ENCODE measurements at regions not wholly inside any gene's neighbourhood (a gene's known extent, or its start where the extent isn't known, plus 50 kb on each side); places are given as distances from the start of the nearest gene placed in this dataset.

- DNase-seq (ENCODE audit: low read depth), result no peak
Measured at GRCh38 chr6:168773788-168774187, 332.8 kb downstream of the SMOC2 start.

DNA sequence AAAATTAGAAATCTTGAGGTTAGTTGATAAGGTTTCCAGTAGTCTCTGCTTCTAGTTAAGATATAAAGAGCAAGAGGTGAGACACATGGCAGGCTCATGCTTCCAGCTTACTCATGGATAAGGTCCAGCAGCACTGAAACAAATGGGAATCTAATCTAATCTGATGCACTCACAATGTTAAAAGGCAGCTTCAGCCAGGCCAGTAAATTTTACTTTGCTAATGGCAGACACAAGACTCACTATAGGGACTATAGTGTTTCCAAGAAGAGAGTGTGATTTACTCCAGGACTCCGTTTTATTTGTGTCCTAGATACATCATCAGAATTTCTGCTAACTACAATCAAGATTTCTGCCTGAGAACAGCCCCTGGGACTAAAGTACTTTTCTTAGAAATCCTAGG, 324.8 kb downstream of the SMOC2 start:
- DNase-seq (ENCODE audit: low read depth), result no peak

- peak; percentile 8 for DNase-seq (ENCODE audit: low read depth)
Measured at GRCh38 chr6:168756009-168756634, 315.1 kb downstream of the SMOC2 start.

DNA sequence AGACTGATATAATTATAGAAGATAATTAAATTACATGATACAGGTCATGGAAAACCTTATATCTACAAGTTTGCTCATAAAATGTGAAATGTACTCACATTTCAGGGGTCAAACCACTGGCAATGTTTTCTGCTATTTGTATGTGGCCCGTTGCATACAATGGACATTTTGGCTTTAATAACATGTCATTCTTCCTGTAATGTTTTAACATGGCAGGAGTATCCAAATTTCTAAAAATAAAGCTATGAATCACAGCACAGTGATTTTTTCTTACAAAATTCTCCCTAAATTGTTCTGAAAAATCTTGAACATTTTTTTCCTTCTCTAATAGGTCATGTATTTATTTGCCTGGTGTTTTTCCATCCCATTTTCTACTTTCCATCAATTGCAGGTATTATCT, 305.7 kb downstream of the SMOC2 start:
- no peak for DNase-seq (ENCODE audit: low read depth)

DNA sequence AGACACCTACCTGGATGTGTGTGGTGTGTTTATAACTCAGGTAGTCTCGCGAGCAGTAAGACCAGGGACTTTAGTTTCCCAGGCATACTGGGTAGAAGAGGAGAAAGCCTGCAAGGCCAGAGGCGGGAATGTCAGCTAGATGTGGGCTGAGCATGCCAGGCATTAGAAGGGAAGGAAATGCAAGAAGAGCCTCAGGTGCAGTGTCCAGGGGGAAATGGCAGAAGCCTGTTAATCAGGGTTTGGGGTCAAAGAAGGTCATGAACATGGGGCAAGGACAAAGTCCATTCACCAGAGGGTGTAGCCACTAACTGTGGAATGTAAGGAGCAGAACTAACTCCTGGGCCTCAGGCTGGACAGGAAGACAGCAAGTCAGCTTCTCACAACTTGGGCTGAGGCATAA, 305.0 kb downstream of the SMOC2 start:
- DNase-seq (ENCODE audit: low read depth), result no peak

DNA sequence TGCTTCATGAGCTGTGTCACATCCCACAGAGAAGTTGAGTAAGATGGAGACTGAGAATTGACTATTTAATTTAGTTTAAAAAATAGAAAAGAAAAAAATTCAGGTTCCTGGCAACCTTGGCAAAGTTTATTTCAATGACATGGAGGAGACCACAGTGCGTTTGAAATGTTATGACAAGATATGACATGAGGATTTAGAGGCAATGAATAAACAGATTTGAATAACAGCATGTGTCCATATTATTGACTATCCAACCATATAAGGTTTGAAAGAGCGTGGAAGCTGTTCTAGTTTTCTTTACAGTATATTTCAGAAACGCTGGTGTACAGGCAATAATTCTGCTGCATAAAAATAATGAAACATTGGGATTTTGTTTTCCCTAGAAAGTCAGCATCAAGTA, 303.9 kb downstream of the SMOC2 start:
- no peak for DNase-seq (ENCODE audit: low read depth)

DNA sequence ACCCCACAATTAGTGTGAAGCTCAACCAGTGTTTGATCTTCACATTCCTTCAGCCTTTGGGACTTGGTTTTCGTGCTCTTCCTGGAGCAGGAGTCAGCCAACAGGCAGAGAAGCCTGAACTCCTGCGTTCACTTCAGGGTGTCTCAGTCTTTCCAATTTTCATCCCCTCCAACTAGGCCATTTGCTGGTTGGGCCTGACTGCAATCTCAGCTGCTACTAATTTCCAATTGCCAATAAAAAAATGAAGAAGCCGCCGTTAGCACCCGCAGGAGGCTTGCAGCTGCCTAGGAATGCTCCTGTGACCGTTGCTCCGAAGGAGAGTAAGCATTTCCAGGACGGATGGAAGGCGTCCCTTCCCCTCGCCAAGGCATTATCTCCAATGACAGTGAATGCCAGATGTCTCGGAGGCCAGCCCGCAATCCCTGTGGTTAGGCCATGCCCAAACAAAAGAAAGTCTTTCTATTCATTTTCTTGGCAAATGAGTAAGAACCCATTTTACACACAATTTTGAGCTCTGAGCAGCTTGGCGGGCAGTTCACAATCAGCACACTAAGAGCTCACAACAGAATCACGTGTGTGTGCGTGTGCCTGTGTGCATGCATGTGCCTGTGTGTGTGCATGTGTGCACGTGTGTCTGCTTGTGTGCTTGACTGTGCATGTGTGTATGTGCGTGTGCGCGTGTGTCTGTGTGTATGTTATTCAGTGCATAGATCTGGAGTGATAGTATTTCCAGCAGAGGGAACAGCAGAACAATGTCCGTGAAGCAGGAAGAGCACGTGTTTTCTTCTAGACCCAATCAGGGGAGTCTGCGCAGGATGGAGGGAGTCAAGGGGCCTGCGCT, 301.2 kb downstream of the SMOC2 start:
- DNase-seq (ENCODE audit: low read depth), result no peak

- no peak for DNase-seq (ENCODE audit: low read depth)
Measured at GRCh38 chr6:168741305-168741704, 300.3 kb downstream of the SMOC2 start.

- no peak for DNase-seq (ENCODE audit: low read depth)
Measured at GRCh38 chr6:168739381-168739780, 298.4 kb downstream of the SMOC2 start.

DNA sequence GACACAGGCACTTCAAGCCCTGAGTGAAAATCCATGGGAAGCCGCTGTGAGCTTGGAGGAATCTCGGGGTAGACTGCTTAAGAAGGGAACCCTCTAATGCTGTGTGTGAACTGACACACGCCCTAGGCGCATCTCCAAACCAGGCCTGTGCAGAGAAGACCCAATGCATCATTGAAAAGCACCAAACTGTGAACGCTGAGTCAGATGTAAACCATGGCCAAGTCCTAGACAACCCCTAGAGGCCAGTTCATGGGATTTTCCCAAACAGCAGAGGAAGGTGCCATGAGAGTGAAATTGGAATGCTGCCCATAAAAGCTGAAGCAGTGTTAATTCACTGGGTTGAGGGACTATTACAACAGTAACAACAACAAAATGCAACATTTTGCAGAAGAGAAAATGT, 296.5 kb downstream of the SMOC2 start:
- no peak for DNase-seq (ENCODE audit: low read depth)

GRCh38 chr6:168737014-168737413, 296.0 kb downstream of the SMOC2 start:
- DNase-seq (ENCODE audit: low read depth), result no peak

DNA sequence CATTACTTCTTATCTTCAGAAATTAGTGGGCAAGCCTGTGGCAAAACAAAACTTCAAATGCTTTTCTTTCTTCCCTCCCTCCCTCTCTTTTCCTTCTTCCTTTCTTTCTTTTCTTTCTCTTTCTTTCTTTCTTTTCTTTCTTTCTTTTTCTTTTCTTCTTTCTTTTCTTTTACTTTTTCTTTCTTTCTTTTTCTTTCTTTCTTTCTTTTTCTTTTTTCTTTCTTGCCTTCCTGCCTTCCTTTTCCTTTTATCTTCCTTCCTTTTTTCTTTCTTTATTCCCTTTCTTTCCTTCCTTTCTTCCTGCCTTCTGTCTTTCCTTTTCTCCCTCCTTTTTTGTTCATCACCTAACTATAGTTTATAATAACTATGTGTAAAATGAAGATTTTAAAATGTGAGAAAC, 295.1 kb downstream of the SMOC2 start:
- no peak for DNase-seq (ENCODE audit: low read depth)

DNA sequence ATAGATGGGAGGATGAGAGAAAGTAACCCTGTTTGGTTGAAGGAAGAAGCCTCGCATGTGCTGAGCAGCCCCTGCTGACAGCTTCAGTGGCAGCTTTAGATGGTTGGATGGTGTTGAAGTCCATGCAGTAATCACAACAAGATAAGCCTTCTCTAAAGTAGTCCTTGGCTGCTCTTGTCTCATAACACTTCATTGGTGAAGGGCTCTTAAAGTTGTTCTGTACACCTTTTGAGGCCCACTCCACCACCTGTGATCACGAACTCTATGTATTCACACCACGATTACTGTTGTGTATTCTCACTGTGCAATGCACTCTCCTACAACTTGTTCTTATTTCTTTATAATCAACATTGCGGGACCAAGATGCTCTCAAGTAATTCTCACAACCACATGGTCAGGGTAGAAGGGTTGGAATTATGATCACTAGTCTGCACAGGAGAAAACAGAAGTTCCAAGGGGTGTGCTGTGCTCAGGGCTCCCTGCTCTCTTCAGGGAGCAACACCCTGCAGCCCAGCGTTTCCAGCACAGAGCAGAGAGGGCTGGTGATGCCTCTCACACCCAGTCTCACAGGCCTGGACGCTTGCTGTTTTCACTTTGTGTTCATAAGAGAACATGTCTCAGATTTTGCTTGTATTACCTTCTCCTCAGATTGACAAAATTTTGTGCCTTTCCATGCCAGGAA, 294.4 kb downstream of the SMOC2 start:
- DNase-seq (ENCODE audit: low read depth), result no peak

- DNase-seq (ENCODE audit: low read depth), result no peak
Measured at GRCh38 chr6:168734523-168734922, 293.5 kb downstream of the SMOC2 start.

GRCh38 chr6:168732676-168733075, 291.7 kb downstream of the SMOC2 start:
- DNase-seq (ENCODE audit: low read depth), result no peak

DNA sequence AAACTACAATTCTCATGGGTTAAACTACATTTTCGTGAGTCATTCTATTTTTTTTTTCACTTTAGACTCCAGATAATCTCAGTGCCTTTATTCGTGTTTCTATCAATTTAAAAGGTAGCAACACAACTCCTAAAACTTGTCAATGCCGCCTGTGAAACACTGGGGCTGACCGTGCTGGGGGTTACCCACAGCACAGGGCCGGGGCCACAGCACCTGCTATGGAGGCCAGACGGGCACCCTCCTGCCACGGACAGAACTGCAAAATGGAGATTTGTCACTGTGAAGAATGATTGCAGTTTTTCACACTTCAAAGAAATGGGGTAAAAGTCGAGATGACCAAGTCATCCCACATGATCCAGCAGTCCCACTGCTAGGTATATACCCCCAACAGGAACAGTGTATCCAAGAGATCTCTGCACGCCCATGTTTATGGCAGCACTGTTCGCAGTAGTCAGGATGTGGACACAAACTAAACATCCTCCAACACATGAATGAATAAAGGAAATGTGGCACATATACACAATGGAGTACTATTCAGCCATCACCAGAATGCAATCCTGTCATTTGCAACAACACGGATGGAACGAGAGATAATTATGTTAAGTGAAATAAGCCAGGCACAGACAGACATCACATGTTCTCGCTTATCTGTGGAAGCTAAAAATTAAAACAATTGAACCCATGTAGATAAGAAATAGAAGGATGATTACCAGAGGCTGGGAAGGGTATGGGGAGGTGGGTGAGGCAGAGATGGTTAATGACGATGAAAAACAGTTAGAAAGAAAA, 290.1 kb downstream of the SMOC2 start:
- DNase-seq (ENCODE audit: low read depth), result no peak

- no peak for DNase-seq (ENCODE audit: low read depth)
Measured at GRCh38 chr6:168728056-168728455, 287.1 kb downstream of the SMOC2 start.

- no peak for DNase-seq (ENCODE audit: low read depth)
Measured at GRCh38 chr6:168726312-168726856, 285.4 kb downstream of the SMOC2 start.

DNA sequence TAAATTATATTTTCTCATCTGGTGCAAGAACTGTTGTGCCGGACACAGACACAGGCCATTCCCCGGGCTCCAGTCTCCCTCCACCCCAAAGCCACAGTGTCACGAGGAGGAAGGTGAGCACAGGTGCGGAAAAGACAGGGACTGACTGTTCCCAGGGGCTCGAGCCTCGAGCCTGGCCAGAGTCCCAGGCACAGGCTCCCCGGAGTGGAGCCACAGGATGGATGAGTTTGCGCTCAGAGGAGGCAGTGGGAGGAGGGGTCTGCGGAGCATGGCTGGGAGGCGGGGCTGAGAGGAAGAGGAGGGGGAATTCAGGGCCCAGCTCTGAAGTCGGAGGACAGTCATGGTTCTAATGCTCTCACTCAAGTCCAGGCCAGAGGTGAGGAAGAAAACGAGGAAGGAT, 284.8 kb downstream of the SMOC2 start:
- DNase-seq (ENCODE audit: low read depth), result no peak

DNA sequence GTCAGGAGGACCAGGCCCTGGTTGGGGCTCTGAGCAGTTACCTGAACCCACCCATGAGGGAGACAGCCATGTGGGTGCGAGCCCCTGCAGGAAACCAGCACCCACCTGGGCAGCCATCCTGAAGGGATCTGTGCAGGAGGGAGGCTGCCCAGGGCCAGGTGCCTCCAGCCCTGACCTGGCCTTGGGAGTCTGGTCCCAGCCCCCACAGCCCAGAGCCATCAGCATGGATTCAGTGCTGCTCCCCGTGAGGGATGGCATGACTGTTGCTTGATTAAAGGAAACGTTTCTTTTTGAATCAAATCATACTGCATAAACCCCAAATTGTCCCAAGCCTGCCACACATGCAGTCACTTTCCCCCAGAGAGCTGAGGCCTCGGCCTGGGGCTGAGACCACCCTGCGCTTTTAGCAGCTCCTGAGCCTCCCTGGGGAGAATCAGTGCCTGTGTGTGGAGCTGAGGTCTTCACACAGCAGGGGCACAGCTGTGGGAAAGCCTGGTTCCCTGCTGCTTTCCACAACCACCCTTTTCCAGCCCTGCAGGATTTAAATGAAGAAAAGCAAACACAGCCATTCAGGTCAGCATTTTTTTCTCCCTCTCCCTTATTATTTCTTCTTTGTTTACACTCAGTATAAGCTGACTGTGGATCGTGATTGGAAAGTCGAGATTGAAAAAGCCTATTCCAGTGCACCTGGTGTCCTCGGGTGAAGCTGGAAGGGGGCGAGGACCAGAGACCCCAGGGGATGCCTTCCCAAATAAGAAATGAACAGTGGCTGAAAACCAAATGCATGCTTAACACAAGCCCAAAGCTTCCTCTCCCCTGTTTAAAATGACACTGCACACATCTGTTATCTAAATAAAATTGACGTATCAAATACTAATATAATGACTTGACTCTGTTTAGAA, 283.9 kb downstream of the SMOC2 start:
- DNase-seq (ENCODE audit: low read depth), result no peak

DNA sequence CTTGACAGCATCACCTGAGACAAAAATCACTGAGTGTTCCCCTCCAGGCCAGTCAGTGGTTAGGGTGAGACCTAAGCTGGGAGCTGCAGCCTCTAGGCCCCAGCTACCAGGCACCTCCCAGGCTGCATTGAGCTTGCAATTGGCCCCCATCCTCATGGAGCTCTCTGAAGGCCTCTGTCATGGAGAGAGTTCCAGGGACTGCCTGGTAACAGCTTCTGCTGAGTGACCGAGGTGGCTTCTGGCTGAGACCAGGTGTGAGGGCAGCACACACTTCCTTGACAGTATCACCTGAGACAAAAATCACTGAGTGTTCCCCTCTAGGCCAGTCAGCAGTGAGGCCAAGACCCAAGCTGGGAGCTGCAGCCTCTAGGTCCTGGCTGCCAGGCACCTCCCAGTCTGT, 283.0 kb downstream of the SMOC2 start:
- no peak for DNase-seq (ENCODE audit: low read depth)

Data from GM04503 (cell line).